DND-41 (cell line): ENCODE measurements at regions not wholly inside any gene's neighbourhood (a gene's known extent, or its start where the extent isn't known, plus 50 kb on each side); places are given as distances from the start of the nearest gene placed in this dataset.

ENCODE experiments used
- ATAC-seq: fragments of 200-7000 bp; cut with Tn5 transposase; 3 replicates; pipeline ENCODE4 v1.9.1; 2021; ENCODE audit warnings: low read depth; ENCODE audit not compliant: insufficient read depth
- DNase-seq: peaks from one replicate; pipeline ENCODE4 v3.0.0-alpha.2; 2020
- H2AFZ ChIP-seq: 2 replicates; pipeline ENCODE4 v1.6.0; 2012; ENCODE audit warnings: low read depth, low read length
- H3K27ac ChIP-seq: 2 replicates; pipeline ENCODE4 v1.5.1; 2012; ENCODE audit warnings: low read length, inconsistent platforms
- H3K27me3 ChIP-seq: fragments of 200-600 bp; sonication (generic); 2 replicates; pipeline ENCODE4 v1.6.0; 2012; ENCODE audit warnings: low read length, mild to moderate bottlenecking, inconsistent platforms; ENCODE audit not compliant: insufficient read depth, poor library complexity
- H3K36me3 ChIP-seq: 2 replicates; pipeline ENCODE4 v1.5.1; 2012; ENCODE audit warnings: low read length, inconsistent platforms; ENCODE audit not compliant: insufficient read depth
- H3K4me1 ChIP-seq: 2 replicates; pipeline ENCODE4 v1.5.1; 2012; ENCODE audit warnings: mild to moderate bottlenecking, low read length; ENCODE audit not compliant: insufficient read depth
- H3K4me2 ChIP-seq: 2 replicates; pipeline ENCODE4 v1.6.0; 2012; ENCODE audit warnings: mild to moderate bottlenecking, moderate library complexity, low read length, inconsistent platforms; ENCODE audit not compliant: insufficient read depth
- H3K4me3 ChIP-seq, 2 experiments: fragments of 200-600 bp in 1 of 2; shearing (Covaris generic) in 1 of 2; 2 replicates each; pipeline ENCODE4 v1.5.1; 2012 to 2016; ENCODE audit warnings: inconsistent platforms in 2 of 2, low read length in 2 of 2, mild to moderate bottlenecking in 2 of 2, low read depth in 1 of 2, moderate library complexity in 1 of 2
- H3K79me2 ChIP-seq: 2 replicates; pipeline ENCODE4 v1.6.0; 2012; ENCODE audit warnings: low read length, inconsistent platforms; ENCODE audit not compliant: insufficient read depth
- H3K9ac ChIP-seq: 2 replicates; pipeline ENCODE4 v1.6.0; 2012; ENCODE audit warnings: low read depth, mild to moderate bottlenecking, inconsistent platforms, low read length, moderate library complexity
- H3K9me3 ChIP-seq: 2 replicates; pipeline ENCODE4 v1.5.1; 2012; ENCODE audit warnings: low read length, moderate library complexity, mild to moderate bottlenecking, inconsistent platforms; ENCODE audit not compliant: insufficient read depth, severe bottlenecking
- H4K20me1 ChIP-seq: 2 replicates; pipeline ENCODE4 v1.6.0; 2012; ENCODE audit warnings: low read length; ENCODE audit not compliant: insufficient read depth
- EZH2 ChIP-seq: IDR thresholded peaks from 3 replicates; pipeline ENCODE4 v1.6.1; 2012; ENCODE audit warnings: borderline replicate concordance, low read depth, mild to moderate bottlenecking, moderate library complexity, low read length, inconsistent platforms; ENCODE audit not compliant: severe bottlenecking
- TF ChIP-seq, protein P1 (sequence below): IDR thresholded peaks from 2 replicates; pipeline ENCODE4 v1.5.1; 2012; ENCODE audit warnings: borderline replicate concordance, low read length, moderate library complexity, mild to moderate bottlenecking; ENCODE audit not compliant: poor library complexity, severe bottlenecking; ENCODE audit errors: extremely low read depth

DNA sequence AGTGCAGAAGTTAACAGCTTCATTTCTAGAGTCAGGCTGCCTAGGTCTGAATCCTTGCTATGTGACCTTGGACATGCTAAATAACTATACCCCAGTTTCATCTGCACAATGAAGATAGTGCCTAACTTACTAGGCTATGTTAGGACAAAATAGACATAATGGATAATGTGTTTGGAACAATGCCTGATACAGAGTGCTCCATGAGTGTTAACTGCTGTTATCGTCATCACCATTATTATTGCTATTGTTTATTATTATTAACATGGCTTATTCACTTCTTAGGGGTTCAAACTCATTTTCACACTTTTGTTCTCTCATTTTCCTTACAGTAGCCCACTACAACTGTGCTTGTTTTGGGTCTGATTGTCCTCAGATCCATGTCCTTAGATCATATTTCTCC lies 467.7 kb downstream of the SH2D1A start:
- H3K4me2 ChIP-seq = no peak overlapping the region
- no peaks in the 10 kb centered on the region for H4K20me1 ChIP-seq
- no peaks in the 10 kb centered on the region for H3K36me3 ChIP-seq
- H2AFZ ChIP-seq = no peak overlapping the region
- no peak overlapping the region for H3K4me3 ChIP-seq
- no peak overlapping the region for H3K9ac ChIP-seq
- no peak overlapping the region for H3K27ac ChIP-seq
- DNase-seq (no peak), ATAC-seq (no peak)
- TF ChIP-seq EZH2 = no peak
- TF ChIP-seq, protein P1, sequence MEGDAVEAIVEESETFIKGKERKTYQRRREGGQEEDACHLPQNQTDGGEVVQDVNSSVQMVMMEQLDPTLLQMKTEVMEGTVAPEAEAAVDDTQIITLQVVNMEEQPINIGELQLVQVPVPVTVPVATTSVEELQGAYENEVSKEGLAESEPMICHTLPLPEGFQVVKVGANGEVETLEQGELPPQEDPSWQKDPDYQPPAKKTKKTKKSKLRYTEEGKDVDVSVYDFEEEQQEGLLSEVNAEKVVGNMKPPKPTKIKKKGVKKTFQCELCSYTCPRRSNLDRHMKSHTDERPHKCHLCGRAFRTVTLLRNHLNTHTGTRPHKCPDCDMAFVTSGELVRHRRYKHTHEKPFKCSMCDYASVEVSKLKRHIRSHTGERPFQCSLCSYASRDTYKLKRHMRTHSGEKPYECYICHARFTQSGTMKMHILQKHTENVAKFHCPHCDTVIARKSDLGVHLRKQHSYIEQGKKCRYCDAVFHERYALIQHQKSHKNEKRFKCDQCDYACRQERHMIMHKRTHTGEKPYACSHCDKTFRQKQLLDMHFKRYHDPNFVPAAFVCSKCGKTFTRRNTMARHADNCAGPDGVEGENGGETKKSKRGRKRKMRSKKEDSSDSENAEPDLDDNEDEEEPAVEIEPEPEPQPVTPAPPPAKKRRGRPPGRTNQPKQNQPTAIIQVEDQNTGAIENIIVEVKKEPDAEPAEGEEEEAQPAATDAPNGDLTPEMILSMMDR = no peak
- H3K27me3 ChIP-seq = no peaks in the 10 kb centered on the region
- H3K79me2 ChIP-seq = no peaks in the 10 kb centered on the region
- no peaks in the 10 kb centered on the region for H3K4me1 ChIP-seq
- no peaks in the 10 kb centered on the region for H3K9me3 ChIP-seq

GRCh38 chrX:124818033-124818432 lies 471.7 kb downstream of the SH2D1A start:
- Histone ChIP-seq H3K27ac (no peak overlapping the region), H3K9me3 (no peaks in the 10 kb centered on the region), H3K4me2 (no peak overlapping the region), H3K4me3 (no peak overlapping the region), H3K79me2 (no peaks in the 10 kb centered on the region), H3K36me3 (no peaks in the 10 kb centered on the region), H3K4me1 (no peaks in the 10 kb centered on the region), H3K27me3 (no peaks in the 10 kb centered on the region), H4K20me1 (no peaks in the 10 kb centered on the region), H2AFZ (no peak overlapping the region), H3K9ac (no peak overlapping the region)
- TF ChIP-seq, protein P1 = no peak
- TF ChIP-seq EZH2 = no peak
- ATAC-seq = no peak
- DNase-seq = no peak

GRCh38 chrX:124818764-124819163 lies 472.4 kb downstream of the SH2D1A start:
- Histone ChIP-seq H3K27ac (no peak overlapping the region), H3K27me3 (no peaks in the 10 kb centered on the region), H3K9ac (no peak overlapping the region), H3K4me1 (no peaks in the 10 kb centered on the region), H3K36me3 (no peaks in the 10 kb centered on the region), H4K20me1 (no peaks in the 10 kb centered on the region), H2AFZ (no peak overlapping the region), H3K4me3 (no peak overlapping the region), H3K9me3 (no peaks in the 10 kb centered on the region), H3K4me2 (no peak overlapping the region), H3K79me2 (no peaks in the 10 kb centered on the region)
- no peak for ATAC-seq
- TF ChIP-seq, protein P1 = no peak
- TF ChIP-seq EZH2 = no peak
- no peak for DNase-seq

DNA sequence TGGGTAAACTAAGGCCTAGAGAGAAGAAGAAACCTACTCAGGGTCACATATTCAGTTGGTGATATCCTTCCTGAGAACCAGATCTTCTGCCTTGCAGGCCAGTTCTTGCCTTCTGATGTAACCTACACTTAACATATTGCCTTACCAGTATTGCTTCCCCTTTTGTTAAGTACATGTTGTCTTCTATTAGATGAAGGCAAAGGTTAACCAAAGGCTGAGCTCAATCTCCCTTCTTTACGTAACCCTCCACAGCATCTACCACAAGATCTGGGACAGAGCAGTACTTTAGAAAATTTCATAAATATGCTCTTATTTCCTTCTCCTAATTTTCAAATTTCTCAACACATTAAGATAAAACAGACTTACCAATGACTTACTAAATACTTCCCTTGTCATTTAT lies 474.4 kb downstream of the SH2D1A start:
- no peaks in the 10 kb centered on the region for H3K4me1 ChIP-seq
- no peak overlapping the region for H3K4me2 ChIP-seq
- H2AFZ ChIP-seq = no peak overlapping the region
- no peaks in the 10 kb centered on the region for H3K36me3 ChIP-seq
- no peak overlapping the region for H3K4me3 ChIP-seq
- H3K9ac ChIP-seq = no peak overlapping the region
- no peaks in the 10 kb centered on the region for H3K9me3 ChIP-seq
- no peak for TF ChIP-seq EZH2
- TF ChIP-seq, protein P1 = no peak
- no peaks in the 10 kb centered on the region for H3K79me2 ChIP-seq
- H3K27me3 ChIP-seq = no peaks in the 10 kb centered on the region
- DNase-seq (no peak), ATAC-seq (no peak)
- no peaks in the 10 kb centered on the region for H4K20me1 ChIP-seq
- no peak overlapping the region for H3K27ac ChIP-seq
